SK-N-SH (cell line): ENCODE measurements at regions not wholly inside any gene's neighbourhood (a gene's known extent, or its start where the extent isn't known, plus 50 kb on each side); places are given as distances from the start of the nearest gene placed in this dataset.

Experiments used
- CTCF ChIA-PET: fragments of 300-600, 350-600 bp; formaldehyde crosslinking; extraction: SDS; loops from one replicate; lab custom pipeline; 2021; lab: Yijun Ruan, JAX
- POLR2A ChIA-PET: fragments of 350-600 bp; sonication (Branson Sonifier 250); formaldehyde crosslinking; extraction: SDS; loops from one replicate; lab custom pipeline; 2020; ENCODE audit warnings: antibody characterized with exemption, inconsistent platforms; lab: Yijun Ruan, JAX
- DNase-seq: peaks from one replicate; pipeline ENCODE4 v3.0.0; 2012
- H2AFZ ChIP-seq: fragments of 200-600 bp; sonication (generic); 2 replicates; pipeline ENCODE4 v1.8.1; 2016; ENCODE audit warnings: antibody characterized with exemption, mild to moderate bottlenecking, low read depth
- H3F3A ChIP-seq: fragments of 200-600 bp; sonication (generic); replicated peaks from 2 replicates; pipeline ENCODE3; 2016; ENCODE audit warnings: antibody characterized with exemption, mild to moderate bottlenecking; ENCODE audit not compliant: insufficient read depth
- H3K27ac ChIP-seq, 2 experiments: fragments of 200-500 bp in 1 of 2; fragments of 200-600 bp in 1 of 2; sonication (Bioruptor generic) in 1 of 2; sonication (generic), shearing (Covaris generic) in 1 of 2; 2 replicates each; pipeline versions ENCODE4 v1.5.1 to v1.6.1; 2014 to 2016; ENCODE audit warnings: low read depth in 2 of 2, inconsistent platforms in 1 of 2, low read length in 1 of 2, mild to moderate bottlenecking in 1 of 2, mixed read lengths in 1 of 2
- H3K27me3 ChIP-seq: fragments of 200-600 bp; sonication (generic), shearing (Covaris generic); 2 replicates; pipeline ENCODE4 v1.6.1; 2016; ENCODE audit warnings: mixed run types; ENCODE audit not compliant: insufficient read depth
- H3K36me3 ChIP-seq, 2 experiments: fragments of 200-500 bp in 1 of 2; fragments of 200-600 bp in 1 of 2; sonication (Bioruptor generic) in 1 of 2; sonication (generic) in 1 of 2; replicated peaks in 1 of 2; 2 replicates each; pipeline versions ENCODE3 to v1.5.1; 2014 to 2016; ENCODE audit warnings: low read length in 1 of 2, mild to moderate bottlenecking in 1 of 2; ENCODE audit not compliant: insufficient read depth in 2 of 2, control insufficient read depth in 1 of 2
- H3K4me1 ChIP-seq, 2 experiments: fragments of 200-500 bp in 1 of 2; fragments of 200-600 bp in 1 of 2; sonication (Bioruptor generic) in 1 of 2; sonication (generic), shearing (Covaris generic) in 1 of 2; 2 replicates each; pipeline versions ENCODE4 v1.5.1 to v1.6.1; 2014 to 2016; ENCODE audit warnings: low read depth in 1 of 2, low read length in 1 of 2, mixed run types in 1 of 2; ENCODE audit not compliant: insufficient read depth in 2 of 2, control insufficient read depth in 1 of 2
- H3K4me2 ChIP-seq: fragments of 200-600 bp; sonication (generic), shearing (Covaris generic); 2 replicates; pipeline ENCODE4 v1.6.1; 2017; ENCODE audit warnings: mixed run types
- H3K4me3 ChIP-seq, 2 experiments: fragments of 200-500 bp in 1 of 2; fragments of 200-600 bp in 1 of 2; sonication (Bioruptor generic) in 1 of 2; sonication (generic), shearing (Covaris generic) in 1 of 2; 2 replicates each; pipeline versions ENCODE4 v1.5.1 to v1.8.1; 2014 to 2016; ENCODE audit warnings: low read depth in 2 of 2, inconsistent platforms in 1 of 2, low read length in 1 of 2, mild to moderate bottlenecking in 1 of 2, mixed read lengths in 1 of 2, moderate library complexity in 1 of 2
- H3K79me2 ChIP-seq: fragments of 200-600 bp; sonication (generic); 2 replicates; pipeline ENCODE4 v1.8.1; 2017; ENCODE audit warnings: mild to moderate bottlenecking; ENCODE audit not compliant: insufficient read depth
- H3K9ac ChIP-seq: fragments of 200-600 bp; sonication (generic); 2 replicates; pipeline ENCODE4 v1.6.1; 2017; ENCODE audit warnings: mixed run types
- H3K9me2 ChIP-seq: fragments of 200-600 bp; sonication (generic); 2 replicates; pipeline ENCODE4 v1.6.1; 2017; ENCODE audit warnings: mixed run types
- H3K9me3 ChIP-seq: fragments of 200-600 bp; sonication (generic); 2 replicates; pipeline ENCODE4 v1.6.1; 2017; ENCODE audit warnings: mixed run types, mild to moderate bottlenecking, moderate library complexity
- H4K20me1 ChIP-seq: fragments of 200-600 bp; sonication (generic); 2 replicates; pipeline ENCODE4 v1.6.1; 2017; ENCODE audit warnings: mild to moderate bottlenecking, mixed run types; ENCODE audit not compliant: insufficient read depth
- CHD2 ChIP-seq: fragments of 150-350 bp; IDR thresholded peaks from 2 replicates; pipeline ENCODE4 v1.6.1; 2018; ENCODE audit warnings: low read length; ENCODE audit not compliant: partially characterized antibody
- ELF1 ChIP-seq: IDR thresholded peaks from 2 replicates; pipeline ENCODE4 v1.4.0; 2012
- EP300 ChIP-seq, 2 experiments: IDR thresholded peaks; 2 replicates each; pipeline versions ENCODE4 v1.4.0 to v1.6.1; 2012; ENCODE audit warnings: borderline replicate concordance in 1 of 2, low read depth in 1 of 2, low read length in 1 of 2
- EZH2phosphoT487 ChIP-seq: fragments of 200-600 bp; sonication (generic); IDR thresholded peaks from 2 replicates; pipeline ENCODE4 v1.6.1; 2017; ENCODE audit warnings: low read depth, mixed run types, mild to moderate bottlenecking, antibody characterized with exemption, moderate library complexity, borderline replicate concordance
- FOSL2 ChIP-seq: IDR thresholded peaks from 2 replicates; pipeline ENCODE4 v1.4.0; 2012; ENCODE audit warnings: low read depth, mild to moderate bottlenecking, moderate library complexity, borderline replicate concordance
- GABPA ChIP-seq: IDR thresholded peaks from 2 replicates; pipeline ENCODE4 v1.4.0; 2012; ENCODE audit warnings: low read depth, mild to moderate bottlenecking
- GATA2 ChIP-seq: sonication (generic); formaldehyde crosslinking; IDR thresholded peaks from 2 replicates; pipeline ENCODE4 v1.5.0; 2020; ENCODE audit warnings: mild to moderate bottlenecking, missing genetic modification reagents
- MAX ChIP-seq: IDR thresholded peaks from 2 replicates; pipeline ENCODE4 v1.4.0; 2012; ENCODE audit warnings: low read depth
- MEF2A ChIP-seq: IDR thresholded peaks from 2 replicates; pipeline ENCODE4 v1.4.0; 2012; ENCODE audit warnings: low read depth, borderline replicate concordance
- MXI1 ChIP-seq: IDR thresholded peaks from 2 replicates; pipeline ENCODE4 v1.6.1; 2012; ENCODE audit warnings: mild to moderate bottlenecking, low read depth, low read length, improper control_type of control experiment
- NFIC ChIP-seq: IDR thresholded peaks from 2 replicates; pipeline ENCODE4 v1.4.0; 2012; ENCODE audit warnings: borderline replicate concordance
- NRF1 ChIP-seq: IDR thresholded peaks from 2 replicates; pipeline ENCODE4 v1.6.1; 2012; ENCODE audit warnings: low read depth, mild to moderate bottlenecking, low read length
- POLR2AphosphoS5 ChIP-seq: IDR thresholded peaks from 2 replicates; pipeline ENCODE4 v1.6.1; 2012; ENCODE audit warnings: low read depth, low read length
- RCOR1 ChIP-seq: fragments of 150-350 bp; IDR thresholded peaks from 2 replicates; pipeline ENCODE4 v1.6.1; 2017; ENCODE audit warnings: antibody characterized with exemption, low read length
- REST ChIP-seq: IDR thresholded peaks from 2 replicates; pipeline ENCODE4 v1.6.1; 2012; ENCODE audit warnings: mild to moderate bottlenecking, low read depth, low read length, moderate library complexity
- SIN3A ChIP-seq: IDR thresholded peaks from 2 replicates; pipeline ENCODE4 v1.6.1; 2012; ENCODE audit warnings: low read depth, mild to moderate bottlenecking, low read length, moderate library complexity, borderline replicate concordance
- TAF1 ChIP-seq: IDR thresholded peaks from 2 replicates; pipeline ENCODE4 v1.6.1; 2012; ENCODE audit warnings: low read depth, mild to moderate bottlenecking, low read length, moderate library complexity, borderline replicate concordance
- TCF12 ChIP-seq: IDR thresholded peaks from 2 replicates; pipeline ENCODE4 v1.4.0; 2012
- TEAD4 ChIP-seq: IDR thresholded peaks from 2 replicates; pipeline ENCODE4 v1.4.0; 2012; ENCODE audit warnings: mild to moderate bottlenecking, borderline replicate concordance; ENCODE audit not compliant: insufficient read depth
- YY1 ChIP-seq: IDR thresholded peaks from 2 replicates; pipeline ENCODE4 v1.4.0; 2012; ENCODE audit warnings: low read depth, mild to moderate bottlenecking
- WGBS: methylation state at CpG from one replicate; pipeline ENCODE4 v1.1.6; 2017; ENCODE audit warnings: low lambda C conversion rate; 5-methylcytosine and 5-hydroxymethylcytosine counted together

DNA sequence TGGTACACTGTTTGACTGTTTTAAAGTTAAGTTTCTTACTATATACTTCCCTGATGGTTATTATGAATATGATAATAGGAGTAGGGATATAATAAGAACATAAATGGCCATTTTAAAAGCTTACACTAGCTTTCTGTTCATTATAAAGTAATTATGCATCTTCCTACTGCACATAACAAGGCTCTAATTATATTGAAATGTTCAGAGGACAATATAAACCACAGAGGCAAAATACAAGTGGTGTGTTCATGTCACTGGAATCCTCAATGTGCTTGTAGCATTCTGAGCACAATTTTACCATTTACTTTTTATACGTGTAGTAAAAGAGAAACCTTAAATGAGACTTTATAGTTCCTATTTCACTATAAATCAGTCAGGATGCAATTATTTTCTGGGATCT is 268.3 kb downstream of the TMA16 start (continued):
- TF ChIP-seq MAX = no peak
- TF ChIP-seq TEAD4 = no peak
- no peak for TF ChIP-seq MXI1
- TF ChIP-seq EZH2phosphoT487 = no peak
- TF ChIP-seq, all 33 proteins: peak for 0

DNA sequence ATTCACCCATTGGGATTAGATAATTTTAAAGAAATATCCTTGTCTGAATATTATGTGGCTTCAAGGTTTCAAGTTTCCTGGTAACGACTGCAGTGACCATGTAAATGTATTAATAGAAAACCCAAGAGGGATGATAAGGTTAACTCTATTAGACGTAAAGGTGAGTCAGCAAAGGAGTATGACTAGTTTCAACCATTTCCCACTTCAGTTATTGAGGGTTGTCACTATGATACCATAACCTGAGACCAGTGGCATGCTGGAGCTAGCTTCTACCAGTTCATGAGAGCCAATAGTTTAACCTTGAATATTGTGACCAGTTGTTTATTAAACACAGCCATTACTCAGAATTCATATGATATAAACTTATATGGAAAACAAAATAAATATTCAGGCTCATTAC is 270.1 kb downstream of the TMA16 start:
- no peak overlapping the region for H3K27ac ChIP-seq
- H3K36me3 ChIP-seq = no peaks in the 10 kb centered on the region
- no peaks in the 10 kb centered on the region for H3K27me3 ChIP-seq
- TF ChIP-seq RCOR1 (no peak), EP300 (IDR thresholded peaks at IDR 0.05; ENCODE audit: borderline replicate concordance in 1 of 2, low read depth in 1 of 2, low read length in 1 of 2) (no peak), POLR2AphosphoS5 (no peak), GABPA (no peak), CHD2 (no peak), MEF2A (no peak), ELF1 (no peak), NRF1 (no peak)
- CTCF ChIA-PET = interaction anchor here (1.4 kb wide), 1 partner anchor 209 kb away, joined by 3 read pairs; no protein-coding TSS in a partner anchor
- no peak overlapping the region for H3K9ac ChIP-seq
- no peaks in the 10 kb centered on the region for H4K20me1 ChIP-seq
- H3K4me1 ChIP-seq = no peaks in the 10 kb centered on the region
- no peaks in the 10 kb centered on the region for H3F3A ChIP-seq
- H3K9me2 ChIP-seq = no peaks in the 10 kb centered on the region
- POLR2A ChIA-PET = no interaction called here
- H3K79me2 ChIP-seq = no peaks in the 10 kb centered on the region
- H3K4me2 ChIP-seq = no peak overlapping the region
- H3K4me3 ChIP-seq = no peak overlapping the region
- WGBS = 0% methylated on average over 2 of the region's 2 CpGs
- H3K9me3 ChIP-seq = no peaks in the 10 kb centered on the region
- DNase-seq = no peak
- H2AFZ ChIP-seq = no peak overlapping the region

GRCh38 chr4:163768014-163768413 is 273.5 kb downstream of the TMA16 start:
- WGBS = 35% methylated on average over 3 of the region's 3 CpGs
- H3F3A ChIP-seq = no peaks in the 10 kb centered on the region
- TF ChIP-seq FOSL2 (no peak), REST (no peak), ELF1 (no peak), NRF1 (no peak), TCF12 (no peak), GATA2 (CRISPR knock-in tag) (no peak), MAX (no peak), NFIC (no peak), MXI1 (no peak), SIN3A (no peak), TAF1 (no peak), YY1 (no peak), GABPA (no peak)
- TF ChIP-seq, all 33 proteins: peak for 0
- Histone ChIP-seq H3K4me1 (no peaks in the 10 kb centered on the region), H3K36me3 (no peaks in the 10 kb centered on the region), H3K4me3 (no peak overlapping the region), H3K9me2 (no peaks in the 10 kb centered on the region), H2AFZ (no peak overlapping the region), H3K79me2 (no peaks in the 10 kb centered on the region), H3K27ac (no peak overlapping the region), H4K20me1 (no peaks in the 10 kb centered on the region), H3K9ac (no peak overlapping the region), H3K27me3 (no peaks in the 10 kb centered on the region), H3K9me3 (no peaks in the 10 kb centered on the region), H3K4me2 (no peak overlapping the region)
- ChIA-PET CTCF (no interaction called here), POLR2A (no interaction called here)
- DNase-seq = no peak
